RWPE2 (cell line): ENCODE measurements at regions not wholly inside any gene's neighbourhood (a gene's known extent, or its start where the extent isn't known, plus 50 kb on each side); places are given as distances from the start of the nearest gene placed in this dataset.

ENCODE experiments used
- ATAC-seq: fragments of 200-7000 bp; cut with Tn5 transposase; 3 replicates; pipeline ENCODE4 v1.9.1; 2021; ENCODE audit warnings: low read depth
- DNase-seq: peaks from one replicate; pipeline ENCODE4 v3.0.0-alpha.2; 2020; ENCODE audit warnings: low spot score
- H3K27ac ChIP-seq: fragments of 450-650 bp; 2 replicates; pipeline ENCODE4 v1.5.1; 2017; ENCODE audit warnings: mild to moderate bottlenecking; ENCODE audit not compliant: poor library complexity, severe bottlenecking
- H3K27me3 ChIP-seq: fragments of 250-450 bp; sonication (Bioruptor Pico); 2 replicates; pipeline ENCODE4 v1.5.1; 2021; ENCODE audit warnings: mild to moderate bottlenecking, moderate library complexity; ENCODE audit not compliant: insufficient read depth, poor library complexity, severe bottlenecking
- H3K36me3 ChIP-seq: fragments of 250-450 bp; sonication (Bioruptor Pico); 2 replicates; pipeline ENCODE4 v1.5.1; 2020; ENCODE audit warnings: low read depth, mild to moderate bottlenecking, moderate library complexity
- H3K4me1 ChIP-seq: fragments of 250-450 bp; sonication (Bioruptor Pico); 2 replicates; pipeline ENCODE4 v1.5.1; 2021; ENCODE audit warnings: mild to moderate bottlenecking, moderate library complexity; ENCODE audit not compliant: insufficient read depth, poor library complexity, severe bottlenecking
- H3K4me3 ChIP-seq: fragments of 250-450 bp; sonication (Bioruptor Pico); 2 replicates; pipeline ENCODE4 v1.5.1; 2021; ENCODE audit warnings: mild to moderate bottlenecking, moderate library complexity; ENCODE audit not compliant: severe bottlenecking
- H3K9me3 ChIP-seq: fragments of 250-450 bp; sonication (Bioruptor Pico); 2 replicates; pipeline ENCODE4 v1.5.1; 2021; ENCODE audit warnings: mild to moderate bottlenecking, moderate library complexity; ENCODE audit not compliant: severe bottlenecking
- TF ChIP-seq, protein P1 (sequence below): fragments of 450-650 bp; IDR thresholded peaks from one replicate; pipeline ENCODE4 v1.5.1; 2017; ENCODE audit warnings: mild to moderate bottlenecking, moderate library complexity; ENCODE audit not compliant: poor library complexity, severe bottlenecking

DNA sequence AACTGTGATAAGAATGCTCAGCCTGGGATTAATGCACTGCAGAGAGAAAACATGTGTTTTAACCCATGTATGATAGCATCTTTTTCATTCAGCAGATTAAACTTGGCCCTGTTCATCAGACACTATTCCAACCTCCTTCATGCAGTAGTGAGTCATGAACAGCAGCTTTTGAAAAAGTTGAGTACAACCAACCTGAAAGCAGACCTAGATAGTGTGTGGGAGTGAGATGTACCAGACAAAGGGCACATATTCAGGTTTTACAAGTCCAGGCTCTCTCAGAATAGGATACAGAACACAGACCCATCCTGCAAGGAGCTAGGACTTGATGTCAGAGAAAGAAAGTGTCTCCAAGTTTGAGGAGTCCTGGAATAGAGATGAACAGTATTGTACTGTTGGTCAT lies 237.3 kb upstream of the STS start:
- TF ChIP-seq, protein P1, sequence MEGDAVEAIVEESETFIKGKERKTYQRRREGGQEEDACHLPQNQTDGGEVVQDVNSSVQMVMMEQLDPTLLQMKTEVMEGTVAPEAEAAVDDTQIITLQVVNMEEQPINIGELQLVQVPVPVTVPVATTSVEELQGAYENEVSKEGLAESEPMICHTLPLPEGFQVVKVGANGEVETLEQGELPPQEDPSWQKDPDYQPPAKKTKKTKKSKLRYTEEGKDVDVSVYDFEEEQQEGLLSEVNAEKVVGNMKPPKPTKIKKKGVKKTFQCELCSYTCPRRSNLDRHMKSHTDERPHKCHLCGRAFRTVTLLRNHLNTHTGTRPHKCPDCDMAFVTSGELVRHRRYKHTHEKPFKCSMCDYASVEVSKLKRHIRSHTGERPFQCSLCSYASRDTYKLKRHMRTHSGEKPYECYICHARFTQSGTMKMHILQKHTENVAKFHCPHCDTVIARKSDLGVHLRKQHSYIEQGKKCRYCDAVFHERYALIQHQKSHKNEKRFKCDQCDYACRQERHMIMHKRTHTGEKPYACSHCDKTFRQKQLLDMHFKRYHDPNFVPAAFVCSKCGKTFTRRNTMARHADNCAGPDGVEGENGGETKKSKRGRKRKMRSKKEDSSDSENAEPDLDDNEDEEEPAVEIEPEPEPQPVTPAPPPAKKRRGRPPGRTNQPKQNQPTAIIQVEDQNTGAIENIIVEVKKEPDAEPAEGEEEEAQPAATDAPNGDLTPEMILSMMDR: no peak
- H3K4me1 ChIP-seq: no peaks in the 10 kb centered on the region
- no peak for DNase-seq
- no peak overlapping the region for H3K27ac ChIP-seq
- no peaks in the 10 kb centered on the region for H3K9me3 ChIP-seq
- H3K36me3 ChIP-seq: no peaks in the 10 kb centered on the region
- H3K27me3 ChIP-seq: no peaks in the 10 kb centered on the region
- no peak overlapping the region for H3K4me3 ChIP-seq
- ATAC-seq: no peak

DNA sequence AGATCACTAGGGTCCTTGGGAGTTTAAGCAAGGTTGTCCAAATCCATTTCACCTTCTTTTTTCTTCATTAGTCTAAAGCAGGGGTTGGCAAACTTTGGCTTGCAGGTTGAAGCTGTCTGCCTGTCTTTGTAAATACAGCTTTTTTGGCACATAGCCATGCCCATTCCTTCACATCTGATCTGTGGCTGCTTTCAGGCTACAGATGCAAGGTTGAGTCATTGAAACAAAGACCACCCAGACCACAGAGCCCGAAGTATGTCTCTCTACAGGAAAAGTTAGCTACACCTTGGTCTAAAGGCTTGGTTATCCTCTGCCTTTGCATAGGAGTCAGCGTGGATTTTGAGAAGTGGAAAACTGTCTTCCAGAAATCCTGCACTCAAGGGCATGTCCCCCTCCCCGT lies 238.1 kb upstream of the STS start:
- Histone ChIP-seq H3K4me3 (no peak overlapping the region), H3K27me3 (no peaks in the 10 kb centered on the region), H3K36me3 (no peaks in the 10 kb centered on the region), H3K4me1 (no peaks in the 10 kb centered on the region), H3K9me3 (no peaks in the 10 kb centered on the region), H3K27ac (no peak overlapping the region)
- ATAC-seq (no peak), DNase-seq (no peak)
- TF ChIP-seq, protein P1: no peak

DNA sequence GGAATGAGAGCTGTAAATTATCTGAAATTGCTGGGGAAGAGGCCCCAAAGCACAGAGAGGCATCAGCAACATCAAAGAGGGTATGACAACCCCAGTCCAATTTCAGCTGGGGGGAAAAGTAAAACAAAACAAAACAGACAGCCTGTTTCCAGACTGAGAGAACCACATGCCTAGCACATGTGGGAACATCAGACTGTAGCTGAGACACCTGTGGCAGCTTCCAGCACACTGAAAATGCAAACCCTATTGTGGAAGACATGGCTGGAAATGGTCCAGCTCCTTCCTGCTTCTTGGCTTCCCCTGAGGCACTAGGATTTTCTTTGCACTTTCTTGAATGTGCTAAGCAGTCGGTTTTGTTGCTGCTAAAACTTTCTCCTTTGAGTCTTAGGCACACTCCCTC lies 240.9 kb upstream of the STS start:
- no peaks in the 10 kb centered on the region for H3K27me3 ChIP-seq
- no peak overlapping the region for H3K27ac ChIP-seq
- H3K9me3 ChIP-seq: no peaks in the 10 kb centered on the region
- H3K4me3 ChIP-seq: no peak overlapping the region
- TF ChIP-seq, protein P1: no peak
- ATAC-seq: no peak
- no peak for DNase-seq
- H3K36me3 ChIP-seq: no peaks in the 10 kb centered on the region
- H3K4me1 ChIP-seq: no peaks in the 10 kb centered on the region

DNA sequence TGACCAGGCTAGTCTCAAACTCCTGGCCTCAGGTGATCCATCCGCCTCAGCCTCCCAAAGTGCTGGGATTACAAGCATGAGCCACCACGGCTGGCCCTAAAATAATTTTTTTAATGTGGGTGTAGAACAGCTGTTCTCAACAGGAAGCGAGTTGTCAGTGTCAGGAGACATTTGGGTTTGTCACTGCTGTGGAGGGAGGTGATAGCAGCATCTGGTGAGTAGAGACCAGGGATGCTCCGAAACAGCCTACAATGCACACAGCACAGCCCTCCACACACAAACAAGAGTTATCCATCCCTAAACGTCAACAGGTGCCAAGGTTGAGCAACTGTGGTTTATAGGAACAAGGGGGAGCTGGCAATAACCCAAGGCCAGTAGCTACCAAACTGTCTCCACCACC lies 243.4 kb upstream of the STS start:
- ATAC-seq: no peak
- no peaks in the 10 kb centered on the region for H3K4me1 ChIP-seq
- no peaks in the 10 kb centered on the region for H3K9me3 ChIP-seq
- no peak overlapping the region for H3K27ac ChIP-seq
- TF ChIP-seq, protein P1: no peak
- H3K27me3 ChIP-seq: no peaks in the 10 kb centered on the region
- H3K4me3 ChIP-seq: no peak overlapping the region
- no peaks in the 10 kb centered on the region for H3K36me3 ChIP-seq
- DNase-seq: no peak

DNA sequence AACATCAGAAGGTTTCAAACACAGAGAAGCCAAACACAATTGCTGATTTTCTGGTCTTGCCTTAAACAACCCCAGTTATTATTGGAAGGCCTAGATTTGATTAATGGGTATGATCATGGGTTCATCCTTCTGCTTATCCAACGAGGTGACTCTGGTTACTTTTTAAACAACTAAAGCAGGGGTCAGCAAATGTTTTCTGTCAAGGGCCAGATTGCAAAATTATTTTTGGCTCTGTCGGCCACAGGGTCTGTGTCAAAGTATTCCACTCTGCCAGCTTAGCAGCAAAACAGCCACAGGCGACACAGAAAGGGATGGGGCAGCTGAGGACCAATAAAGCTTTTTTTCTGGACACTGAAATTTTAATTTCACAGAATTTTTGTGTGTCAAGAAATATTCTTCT lies 249.1 kb upstream of the STS start:
- Histone ChIP-seq H3K4me3 (no peak overlapping the region), H3K27me3 (no peaks in the 10 kb centered on the region), H3K9me3 (no peaks in the 10 kb centered on the region), H3K36me3 (no peaks in the 10 kb centered on the region), H3K4me1 (no peaks in the 10 kb centered on the region), H3K27ac (no peak overlapping the region)
- ATAC-seq (no peak), DNase-seq (no peak)
- TF ChIP-seq, protein P1: no peak
